Endothelial cell (in vitro differentiated cells): ENCODE measurements at regions not wholly inside any gene's neighbourhood (a gene's known extent, or its start where the extent isn't known, plus 50 kb on each side); places are given as distances from the start of the nearest gene placed in this dataset.

ENCODE experiments used
- DNase-seq: peaks from one replicate; pipeline ENCODE4 v3.0.0; 2021; ENCODE audit warnings: low spot score
- H3K27ac Mint-ChIP-seq: one replicate; pipeline ENCODE4 v1.8.0; 2021; ENCODE audit warnings: mixed read lengths, inconsistent platforms; ENCODE audit not compliant: unreplicated experiment
- H3K27me3 Mint-ChIP-seq: one replicate; pipeline ENCODE4 v1.8.0; 2021; ENCODE audit warnings: mild to moderate bottlenecking, moderate library complexity, mixed read lengths, inconsistent platforms; ENCODE audit not compliant: unreplicated experiment
- H3K36me3 Mint-ChIP-seq: one replicate; pipeline ENCODE4 v1.8.0; 2021; ENCODE audit warnings: mild to moderate bottlenecking, low read depth, mixed read lengths, inconsistent platforms; ENCODE audit not compliant: unreplicated experiment
- H3K4me1 Mint-ChIP-seq: one replicate; pipeline ENCODE4 v1.8.0; 2021; ENCODE audit warnings: mild to moderate bottlenecking, mixed read lengths, inconsistent platforms; ENCODE audit not compliant: unreplicated experiment
- H3K4me3 Mint-ChIP-seq: one replicate; pipeline ENCODE4 v1.8.0; 2021; ENCODE audit warnings: mild to moderate bottlenecking, mixed read lengths, inconsistent platforms; ENCODE audit not compliant: unreplicated experiment
- H3K9me3 Mint-ChIP-seq: one replicate; pipeline ENCODE4 v1.8.0; 2021; ENCODE audit warnings: mixed read lengths, inconsistent platforms; ENCODE audit not compliant: unreplicated experiment
- CTCF ChIP-seq: fragments of 200-600 bp; sonication (generic); IDR thresholded peaks from one replicate; pipeline ENCODE4 v1.5.0; 2021; ENCODE audit warnings: antibody characterized with exemption; ENCODE audit not compliant: unreplicated experiment

GRCh38 chr1:94708299-94708685 is 111.9 kb upstream of the SLC44A3 start:
- H3K4me1 Mint-ChIP-seq = peaks cover 15% of the 10 kb centered on the region
- TF ChIP-seq CTCF = no peak
- no peak for DNase-seq
- no peaks in the 10 kb centered on the region for H3K36me3 Mint-ChIP-seq
- H3K27me3 Mint-ChIP-seq = peaks cover 1% of the 10 kb centered on the region
- H3K27ac Mint-ChIP-seq = no peak overlapping the region
- H3K4me3 Mint-ChIP-seq = no peak overlapping the region
- H3K9me3 Mint-ChIP-seq = no peaks in the 10 kb centered on the region

GRCh38 chr1:94707321-94708298 is 112.5 kb upstream of the SLC44A3 start:
- no peak for DNase-seq
- peaks cover 1% of the 10 kb centered on the region for H3K27me3 Mint-ChIP-seq
- no peaks in the 10 kb centered on the region for H3K9me3 Mint-ChIP-seq
- H3K4me3 Mint-ChIP-seq = no peak overlapping the region
- peaks cover 16% of the 10 kb centered on the region for H3K4me1 Mint-ChIP-seq
- no peak overlapping the region for H3K27ac Mint-ChIP-seq
- H3K36me3 Mint-ChIP-seq = no peaks in the 10 kb centered on the region
- no peak for TF ChIP-seq CTCF

- no peaks in the 10 kb centered on the region for H3K9me3 Mint-ChIP-seq
- no peak for TF ChIP-seq CTCF
- no peak for DNase-seq
- H3K27me3 Mint-ChIP-seq = no peaks in the 10 kb centered on the region
- no peak overlapping the region for H3K4me3 Mint-ChIP-seq
- peaks cover 10% of the 10 kb centered on the region for H3K4me1 Mint-ChIP-seq
- no peak overlapping the region for H3K27ac Mint-ChIP-seq
- H3K36me3 Mint-ChIP-seq = no peaks in the 10 kb centered on the region
Measured at GRCh38 chr1:94702442-94702815, 117.7 kb upstream of the SLC44A3 start.

GRCh38 chr1:94701796-94702441 is 118.2 kb upstream of the SLC44A3 start:
- no peak overlapping the region for H3K4me3 Mint-ChIP-seq
- H3K27me3 Mint-ChIP-seq = no peaks in the 10 kb centered on the region
- H3K9me3 Mint-ChIP-seq = no peaks in the 10 kb centered on the region
- no peak overlapping the region for H3K27ac Mint-ChIP-seq
- no peak for TF ChIP-seq CTCF
- H3K36me3 Mint-ChIP-seq = no peaks in the 10 kb centered on the region
- peaks cover 10% of the 10 kb centered on the region for H3K4me1 Mint-ChIP-seq
- no peak for DNase-seq
